Ascending aorta (tissue), 2 donors: ENCODE measurements at regions not wholly inside any gene's neighbourhood (a gene's known extent, or its start where the extent isn't known, plus 50 kb on each side); places are given as distances from the start of the nearest gene placed in this dataset.

ENCODE experiments used
- DNase-seq, 2 donors: peaks; one replicate each; pipeline ENCODE4 v3.0.0-alpha.2; 2019; ENCODE audit warnings: low spot score in 2 of 2
- H3K27ac ChIP-seq, 2 donors: fragments of 200-600 bp; sonication (generic); one replicate each; pipeline ENCODE4 v1.5.1; 2016 to 2017; ENCODE audit warnings: mild to moderate bottlenecking in 1 of 2
- H3K27me3 ChIP-seq: fragments of 200-600 bp; sonication (generic); one replicate; pipeline ENCODE4 v1.5.1; 2017
- H3K36me3 ChIP-seq, 2 donors: fragments of 200-600 bp; sonication (generic); one replicate each; pipeline ENCODE4 v1.5.1; 2016
- H3K4me1 ChIP-seq, 2 donors: fragments of 200-600 bp; sonication (generic); one replicate each; pipeline ENCODE4 v1.5.1; 2016 to 2017; ENCODE audit warnings: mild to moderate bottlenecking in 1 of 2
- H3K4me3 ChIP-seq, 2 donors: fragments of 200-600 bp; sonication (generic); one replicate each; pipeline ENCODE4 v1.5.1; 2016 to 2017; ENCODE audit warnings: mild to moderate bottlenecking in 1 of 2
- H3K9me3 ChIP-seq, 2 donors: fragments of 200-600 bp; sonication (generic); one replicate each; pipeline ENCODE4 v1.5.1; 2016
- CTCF ChIP-seq, 3 experiments: fragments of 200-600 bp in 2 of 3; fragments of 450-650 bp in 1 of 3; sonication (generic) in 2 of 3; IDR thresholded peaks; one replicate each; pipeline ENCODE4 v1.5.1; 2016 to 2019; ENCODE audit warnings: antibody characterized with exemption in 3 of 3, mild to moderate bottlenecking in 1 of 3, moderate library complexity in 1 of 3
- intact Hi-C: fragments of 100-400 bp; cut with DNase I; formaldehyde crosslinking; loops from one replicate; pipeline ENCODE4 v1.15.1; 2023

DNA sequence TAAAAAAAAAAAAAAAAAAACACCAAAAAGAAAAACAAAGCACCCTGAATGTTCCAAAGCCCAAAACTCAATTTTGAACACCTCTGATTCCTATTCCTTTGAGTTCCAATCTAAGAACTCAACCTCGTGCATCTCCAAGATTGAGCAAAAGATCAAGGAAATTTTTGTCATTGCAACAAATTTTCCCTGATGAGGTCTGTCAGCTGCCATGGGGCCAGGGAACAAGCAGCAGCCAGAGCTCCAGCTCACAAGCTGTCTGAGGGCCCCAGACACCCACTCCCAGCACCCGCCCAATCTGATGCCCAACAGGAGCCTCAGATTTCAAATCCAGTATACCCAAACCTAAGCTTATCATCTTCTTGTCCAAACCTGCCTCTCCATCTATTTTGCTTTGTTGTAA lies 87.6 kb upstream of the ACP3 start:
- no peak for TF ChIP-seq CTCF (IDR thresholded peaks at IDR 0.05)
- no peaks in the 10 kb centered on the region for H3K9me3 ChIP-seq
- no peak overlapping the region for H3K4me3 ChIP-seq
- no peaks in the 10 kb centered on the region for H3K27me3 ChIP-seq
- H3K27ac ChIP-seq: no peak overlapping the region
- intact Hi-C loops: no loop called here
- H3K4me1 ChIP-seq: no peaks in the 10 kb centered on the region
- no peak for DNase-seq
- no peaks in the 10 kb centered on the region for H3K36me3 ChIP-seq

- H3K27me3 ChIP-seq: no peaks in the 10 kb centered on the region
- DNase-seq: no peak
- H3K27ac ChIP-seq: peak overlapping the region in 1 of 2 donors; percentile 72
- no peak overlapping the region for H3K4me3 ChIP-seq
- H3K36me3 ChIP-seq: no peaks in the 10 kb centered on the region
- no peak for TF ChIP-seq CTCF (IDR thresholded peaks at IDR 0.05)
- H3K4me1 ChIP-seq: no peaks in the 10 kb centered on the region
- intact Hi-C loops: no loop called here
- H3K9me3 ChIP-seq: no peaks in the 10 kb centered on the region
Observed at GRCh38 chr3:132230156-132231000, 86.8 kb upstream of the ACP3 start.

GRCh38 chr3:132231633-132232032 lies 85.6 kb upstream of the ACP3 start:
- H3K27ac ChIP-seq: peak overlapping the region; percentile 37 to 72
- no peak overlapping the region for H3K4me3 ChIP-seq
- no peak for TF ChIP-seq CTCF (IDR thresholded peaks at IDR 0.05)
- no peaks in the 10 kb centered on the region for H3K9me3 ChIP-seq
- intact Hi-C loops: no loop called here
- H3K27me3 ChIP-seq: no peaks in the 10 kb centered on the region
- no peaks in the 10 kb centered on the region for H3K36me3 ChIP-seq
- H3K4me1 ChIP-seq: no peaks in the 10 kb centered on the region
- no peak for DNase-seq

- Histone ChIP-seq H3K27me3 (no peaks in the 10 kb centered on the region), H3K9me3 (no peaks in the 10 kb centered on the region), H3K36me3 (no peaks in the 10 kb centered on the region), H3K4me3 (no peak overlapping the region), H3K27ac (peak overlapping the region; percentile 37 to 72), H3K4me1 (no peaks in the 10 kb centered on the region)
- no peak for DNase-seq
- intact Hi-C loops: no loop called here
- TF ChIP-seq CTCF (IDR thresholded peaks at IDR 0.05): no peak
Observed at GRCh38 chr3:132232231-132232792, 84.9 kb upstream of the ACP3 start.

DNA sequence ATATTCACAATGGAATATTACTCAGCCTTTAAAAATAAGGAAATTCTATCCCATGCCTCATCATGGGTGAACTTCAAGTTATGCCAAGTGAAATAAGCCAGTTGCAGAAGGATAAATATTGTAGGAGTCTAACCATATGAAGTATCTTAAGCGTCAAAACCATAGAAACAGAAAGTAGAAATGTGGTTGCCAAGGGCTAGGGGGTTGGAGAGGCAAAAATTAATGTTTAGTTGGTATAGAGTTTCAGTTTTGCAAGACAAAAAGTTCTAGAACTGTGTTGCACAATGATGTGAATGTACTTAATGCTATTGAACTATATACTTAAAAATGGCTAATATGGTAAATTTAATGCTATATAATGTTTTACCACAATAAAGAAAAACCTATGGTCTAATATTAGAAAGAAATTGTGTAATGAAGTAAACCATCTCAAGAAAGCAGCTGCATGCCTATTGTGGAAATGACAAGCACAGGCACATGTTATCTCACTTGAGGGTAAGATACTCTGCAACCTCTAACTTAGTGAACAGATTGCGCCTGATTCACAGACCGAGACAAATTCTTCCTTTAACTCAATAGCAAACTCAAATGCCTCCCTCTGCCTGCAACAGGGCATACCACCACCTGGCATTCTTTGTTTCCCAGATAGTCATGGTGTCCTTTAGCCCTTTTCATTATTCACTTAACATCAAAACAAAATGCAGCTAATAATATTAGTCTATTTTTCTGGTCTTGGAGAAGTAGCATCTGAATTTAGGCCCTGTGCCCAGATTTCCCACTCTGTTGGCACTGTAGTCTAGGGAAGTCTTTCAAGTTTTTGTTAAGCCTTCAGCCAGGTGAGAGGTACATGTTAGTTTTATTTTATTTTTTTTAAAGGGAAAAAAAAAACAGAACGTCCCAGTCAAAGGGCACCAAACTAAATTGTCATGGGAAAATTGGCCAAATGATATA lies 80.2 kb upstream of the ACP3 start:
- H3K27ac ChIP-seq: no peak overlapping the region
- no peaks in the 10 kb centered on the region for H3K36me3 ChIP-seq
- no peak for DNase-seq
- no peaks in the 10 kb centered on the region for H3K9me3 ChIP-seq
- H3K27me3 ChIP-seq: no peaks in the 10 kb centered on the region
- TF ChIP-seq CTCF (IDR thresholded peaks at IDR 0.05): no peak
- no peak overlapping the region for H3K4me3 ChIP-seq
- H3K4me1 ChIP-seq: no peaks in the 10 kb centered on the region
- intact Hi-C loops: no loop called here
